SK-N-DZ (cell line): ENCODE measurements at regions not wholly inside any gene's neighbourhood (a gene's known extent, or its start where the extent isn't known, plus 50 kb on each side); places are given as distances from the start of the nearest gene placed in this dataset.

ENCODE experiments used
- DNase-seq: peaks from one replicate; pipeline ENCODE4 v3.0.0-alpha.2; 2015; ENCODE audit warnings: low spot score

GRCh38 chr4:54543088-54543795, 114.5 kb upstream of the KIT start:
- no peak for DNase-seq

GRCh38 chr4:54545663-54546424, 111.9 kb upstream of the KIT start:
- no peak for DNase-seq

- DNase-seq: no peak
Observed at GRCh38 chr4:54547299-54548097, 110.3 kb upstream of the KIT start.

- no peak for DNase-seq
Observed at GRCh38 chr4:54548098-54548620, 109.6 kb upstream of the KIT start.

- no peak for DNase-seq
Observed at GRCh38 chr4:54548831-54549460, 108.8 kb upstream of the KIT start.

GRCh38 chr4:54550395-54551171, 107.2 kb upstream of the KIT start:
- no peak for DNase-seq

GRCh38 chr4:54553001-54553400, 104.8 kb upstream of the KIT start:
- no peak for DNase-seq

- DNase-seq: no peak
Observed at GRCh38 chr4:54554339-54554990, 103.3 kb upstream of the KIT start.

GRCh38 chr4:54556051-54556450, 101.7 kb upstream of the KIT start:
- no peak for DNase-seq

- DNase-seq: no peak
Observed at GRCh38 chr4:54556587-54556986, 101.2 kb upstream of the KIT start.

- no peak for DNase-seq
Observed at GRCh38 chr4:54558889-54559677, 98.7 kb upstream of the KIT start.

- DNase-seq: no peak
Observed at GRCh38 chr4:54560513-54560912, 97.2 kb upstream of the KIT start.

GRCh38 chr4:54561940-54562339, 95.8 kb upstream of the KIT start:
- DNase-seq: no peak

GRCh38 chr4:54566608-54567007, 91.1 kb upstream of the KIT start:
- no peak for DNase-seq

- DNase-seq: no peak
Observed at GRCh38 chr4:54567327-54567726, 90.4 kb upstream of the KIT start.

- no peak for DNase-seq
Observed at GRCh38 chr4:54568184-54568583, 89.6 kb upstream of the KIT start.

- DNase-seq: no peak
Observed at GRCh38 chr4:54570822-54571221, 86.9 kb upstream of the KIT start.

- DNase-seq: no peak
Observed at GRCh38 chr4:54571293-54572151, 86.2 kb upstream of the KIT start.

- DNase-seq: no peak
Observed at GRCh38 chr4:54572152-54572542, 85.6 kb upstream of the KIT start.
